ENCODE measurements at regions not wholly inside any gene's neighbourhood (a gene's known extent, or its start where the extent isn't known, plus 50 kb on each side); places are given as distances from the start of the nearest gene placed in this dataset.

- Mint-ChIP-seq H3K36me3 (ENCODE audit: low read depth) (no peaks in the 10 kb centered on the region), H3K4me3 (no peak overlapping the region), H3K27ac (no peak overlapping the region), H3K4me1 (ENCODE audit: low read depth) (no peaks in the 10 kb centered on the region), H3K9me3 (peaks cover 4% of the 10 kb centered on the region), H3K27me3 (no peaks in the 10 kb centered on the region)
- ChIA-PET POLR2A (no interaction called here), CTCF (no interaction called here)
- no peak for TF ChIP-seq CTCF (IDR thresholded peaks at IDR 0.05)
- ATAC-seq = no peak
- no peak for DNase-seq
- intact Hi-C loops (cut with micrococcal nuclease) = no loop called here
Observed at GRCh38 chr5:117800261-117800660, 1188.1 kb downstream of the DTWD2 start.

GRCh38 chr5:117794847-117795246 lies 1193.5 kb downstream of the DTWD2 start:
- H3K4me3 Mint-ChIP-seq = no peak overlapping the region
- intact Hi-C loops (cut with micrococcal nuclease) = no loop called here
- no peak for DNase-seq
- ATAC-seq = no peak
- ChIA-PET POLR2A (no interaction called here), CTCF (no interaction called here)
- no peaks in the 10 kb centered on the region for H3K9me3 Mint-ChIP-seq
- H3K36me3 Mint-ChIP-seq (ENCODE audit: low read depth) = no peaks in the 10 kb centered on the region
- no peak for TF ChIP-seq CTCF (IDR thresholded peaks at IDR 0.05)
- no peaks in the 10 kb centered on the region for H3K4me1 Mint-ChIP-seq (ENCODE audit: low read depth)
- H3K27ac Mint-ChIP-seq = no peak overlapping the region
- no peaks in the 10 kb centered on the region for H3K27me3 Mint-ChIP-seq

- CTCF ChIA-PET = no interaction called here
- H3K4me3 Mint-ChIP-seq = no peak overlapping the region
Observed at GRCh38 chr5:117793963-117794362, 1194.4 kb downstream of the DTWD2 start.

GRCh38 chr5:117792476-117792875 lies 1195.9 kb downstream of the DTWD2 start:
- no peak overlapping the region for H3K27ac Mint-ChIP-seq
- CTCF ChIA-PET = no interaction called here

More at GRCh38 chr5:117793963-117794362, 1194.4 kb downstream of the DTWD2 start:
- peaks cover 1% of the 10 kb centered on the region for H3K9me3 Mint-ChIP-seq
- no peak for ATAC-seq
- H3K36me3 Mint-ChIP-seq (ENCODE audit: low read depth) = no peaks in the 10 kb centered on the region
- no peaks in the 10 kb centered on the region for H3K4me1 Mint-ChIP-seq (ENCODE audit: low read depth)
- H3K27me3 Mint-ChIP-seq = no peaks in the 10 kb centered on the region
- DNase-seq = no peak
- no peak for TF ChIP-seq CTCF (IDR thresholded peaks at IDR 0.05)
- intact Hi-C loops (cut with micrococcal nuclease) = no loop called here
- POLR2A ChIA-PET = no interaction called here
- no peak overlapping the region for H3K27ac Mint-ChIP-seq

GRCh38 chr5:117788596-117788995 lies 1199.8 kb downstream of the DTWD2 start:
- CTCF ChIA-PET = no interaction called here
- no peaks in the 10 kb centered on the region for H3K4me1 Mint-ChIP-seq (ENCODE audit: low read depth)
- no peaks in the 10 kb centered on the region for H3K27me3 Mint-ChIP-seq
- H3K9me3 Mint-ChIP-seq = peaks cover 8% of the 10 kb centered on the region
- no peak for TF ChIP-seq CTCF (IDR thresholded peaks at IDR 0.05)
- no peak overlapping the region for H3K4me3 Mint-ChIP-seq
- H3K27ac Mint-ChIP-seq = no peak overlapping the region
- ATAC-seq = no peak
- intact Hi-C loops (cut with micrococcal nuclease) = no loop called here
- no peak for DNase-seq
- POLR2A ChIA-PET = no interaction called here
- no peaks in the 10 kb centered on the region for H3K36me3 Mint-ChIP-seq (ENCODE audit: low read depth)

More at GRCh38 chr5:117792476-117792875, 1195.9 kb downstream of the DTWD2 start:
- POLR2A ChIA-PET = no interaction called here
- Mint-ChIP-seq H3K27me3 (no peaks in the 10 kb centered on the region), H3K9me3 (peaks cover 7% of the 10 kb centered on the region), H3K4me3 (no peak overlapping the region), H3K4me1 (ENCODE audit: low read depth) (no peaks in the 10 kb centered on the region), H3K36me3 (ENCODE audit: low read depth) (no peaks in the 10 kb centered on the region)
- ATAC-seq = no peak
- no peak for TF ChIP-seq CTCF (IDR thresholded peaks at IDR 0.05)
- intact Hi-C loops (cut with micrococcal nuclease) = no loop called here
- DNase-seq = no peak
